Aorta (tissue), 5 donors: ENCODE measurements at regions not wholly inside any gene's neighbourhood (a gene's known extent, or its start where the extent isn't known, plus 50 kb on each side); places are given as distances from the start of the nearest gene placed in this dataset.

Source experiments
- ATAC-seq: fragments of 200-7000 bp; cut with Tn5 transposase; one replicate; pipeline ENCODE4 v1.9.1; 2022; ENCODE audit warnings: moderate library complexity; ENCODE audit not compliant: low FRiP score
- DNase-seq, 2 donors: peaks; one replicate each; pipeline ENCODE4 v3.0.0-alpha.2; 2020
- H3K27ac ChIP-seq, 2 donors: one replicate each; pipeline ENCODE4 v1.5.1; 2013; ENCODE audit warnings: low read length in 2 of 2, mild to moderate bottlenecking in 2 of 2, moderate library complexity in 2 of 2, control low read depth in 1 of 2, inconsistent platforms in 1 of 2, low read depth in 1 of 2
- H3K27me3 ChIP-seq, 2 donors: one replicate each; pipeline ENCODE4 v1.6.1; 2013; ENCODE audit warnings: control low read depth in 1 of 2, low read length in 1 of 2, mild to moderate bottlenecking in 1 of 2, moderate library complexity in 1 of 2; ENCODE audit not compliant: insufficient read depth in 2 of 2, control insufficient read depth in 1 of 2
- H3K36me3 ChIP-seq, 2 donors: one replicate each; pipeline ENCODE4 v1.6.1; 2013; ENCODE audit warnings: control low read depth in 1 of 2, low read length in 1 of 2, mild to moderate bottlenecking in 1 of 2; ENCODE audit not compliant: insufficient read depth in 2 of 2, control insufficient read depth in 1 of 2
- H3K4me1 ChIP-seq, 2 donors: one replicate each; pipeline ENCODE4 v1.6.1; 2013; ENCODE audit warnings: low read length in 2 of 2, control low read depth in 1 of 2, mild to moderate bottlenecking in 1 of 2, moderate library complexity in 1 of 2; ENCODE audit not compliant: insufficient read depth in 2 of 2, control insufficient read depth in 1 of 2
- H3K4me3 ChIP-seq, 2 donors: one replicate each; pipeline ENCODE4 v1.5.1; 2013; ENCODE audit warnings: low read length in 2 of 2, control low read depth in 1 of 2, mild to moderate bottlenecking in 1 of 2
- H3K9me3 ChIP-seq: one replicate; pipeline ENCODE4 v1.6.1; 2013; ENCODE audit warnings: mild to moderate bottlenecking, low read length; ENCODE audit not compliant: control insufficient read depth
- WGBS, 2 donors: extraction: QIAGEN DNeasy Blood & Tissue Kit; methylation state at CpG; one replicate each; pipeline ENCODE4 v1.1.7; 2013; 5-methylcytosine and 5-hydroxymethylcytosine counted together
- intact Hi-C, 2 donors: fragments of 100-400 bp; cut with DNase I; formaldehyde crosslinking; loops; one replicate each; pipeline versions ENCODE4 v1.14.2 to v1.15.0; 2022
- donor health status: healthy with polysubstance abuse.
- donor health status: Bipolar disorder and iron deficiency.
- donor health status: DM: no; HTN: no; CAD: no.
- donor health status: DM: no; HTN: no; CAD: no.
- donor health status: DM: yes; HTN: yes; CAD: no.

DNA sequence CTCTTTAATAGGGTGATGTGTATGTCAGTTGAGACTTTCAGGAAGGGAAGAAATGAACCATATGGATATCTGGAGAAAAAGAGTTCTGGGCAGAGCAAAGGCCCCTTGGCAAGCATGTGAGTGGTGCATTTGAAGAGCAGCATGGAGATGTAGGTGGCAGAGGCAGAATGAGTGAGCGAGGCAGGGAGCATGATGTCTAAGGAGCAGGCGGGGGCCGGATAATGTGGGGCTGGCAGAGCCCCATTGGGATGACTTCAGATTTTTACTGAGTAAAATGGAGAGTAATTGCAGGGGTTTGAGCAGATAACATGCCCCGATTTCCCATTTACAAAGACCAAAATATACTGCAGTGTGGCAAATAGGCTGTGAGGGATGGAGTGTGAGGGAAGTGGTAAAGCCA, 52.9 kb upstream of the PLCL2 start:
- Histone ChIP-seq H3K27me3 (no peaks in the 10 kb centered on the region), H3K27ac (no peak overlapping the region), H3K36me3 (no peaks in the 10 kb centered on the region), H3K4me1 (no peaks in the 10 kb centered on the region), H3K4me3 (no peak overlapping the region), H3K9me3 (no peaks in the 10 kb centered on the region)
- intact Hi-C loops: no loop called here
- no peak for ATAC-seq
- no peak for DNase-seq
- 95 to 96% methylated on average over 4 of the region's 4 CpGs for WGBS, 2 donors

- Histone ChIP-seq H3K27me3 (no peaks in the 10 kb centered on the region), H3K4me3 (no peak overlapping the region), H3K36me3 (no peaks in the 10 kb centered on the region), H3K9me3 (no peaks in the 10 kb centered on the region), H3K4me1 (no peaks in the 10 kb centered on the region), H3K27ac (no peak overlapping the region)
- intact Hi-C loops: no loop called here
- ATAC-seq (no peak), DNase-seq (no peak)
- 92 to 96% methylated on average over 4 of the region's 4 CpGs for WGBS, 2 donors
These were observed 50.5 kb upstream of the PLCL2 start for GRCh38 chr3:16834214-16834613.

- ATAC-seq (no peak), DNase-seq (no peak)
- H3K27me3 ChIP-seq: no peaks in the 10 kb centered on the region
- no peaks in the 10 kb centered on the region for H3K36me3 ChIP-seq
- H3K4me1 ChIP-seq: no peaks in the 10 kb centered on the region
- intact Hi-C loops: no loop called here
- no peak overlapping the region for H3K4me3 ChIP-seq
- no peaks in the 10 kb centered on the region for H3K9me3 ChIP-seq
- WGBS, 2 donors: 93 to 97% methylated on average over 2 of the region's 2 CpGs
- no peak overlapping the region for H3K27ac ChIP-seq
These were observed 50.0 kb upstream of the PLCL2 start for GRCh38 chr3:16834753-16835152.
